HT1080 (cell line): ENCODE measurements at regions not wholly inside any gene's neighbourhood (a gene's known extent, or its start where the extent isn't known, plus 50 kb on each side); places are given as distances from the start of the nearest gene placed in this dataset.

ENCODE experiments used
- DNase-seq: peaks from one replicate; pipeline ENCODE4 v3.0.0-alpha.2; 2015; ENCODE audit warnings: low read depth

DNA sequence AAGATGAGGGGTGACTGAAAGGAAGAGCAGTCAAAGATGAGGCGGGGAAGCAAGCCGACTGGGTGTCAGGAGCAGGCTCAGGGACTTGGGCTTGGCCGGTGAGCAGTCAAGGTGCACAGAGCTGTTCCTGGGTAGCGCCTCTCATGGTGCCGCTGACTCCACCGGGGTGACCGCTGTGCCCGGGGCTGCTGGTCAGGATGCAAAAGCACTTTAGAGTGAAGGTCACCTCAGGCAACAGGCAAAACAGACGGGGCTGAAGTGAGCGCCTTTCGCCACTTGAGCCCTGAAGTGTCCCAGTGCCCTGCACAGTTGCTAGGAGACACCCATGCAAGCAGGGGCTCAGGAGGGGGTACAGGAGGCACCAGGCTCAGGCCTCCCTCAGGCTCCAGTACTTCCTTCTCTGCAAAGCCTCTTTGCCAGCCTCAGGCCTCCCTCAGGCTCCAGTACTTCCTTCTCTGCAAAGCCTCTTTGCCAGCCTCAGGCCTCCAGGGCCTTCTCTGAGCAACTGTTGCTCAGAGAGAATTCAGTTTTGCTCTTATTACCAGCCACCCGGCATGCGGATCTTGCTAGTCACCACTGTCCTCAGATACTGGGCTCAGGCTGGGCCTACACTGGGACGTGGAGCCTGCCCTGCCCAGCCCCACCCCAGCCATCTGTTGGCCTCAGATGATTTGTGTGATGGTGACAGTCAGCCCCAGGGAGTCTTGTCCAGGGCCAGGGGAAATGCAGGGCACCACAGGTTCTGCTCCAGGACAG lies 99.7 kb upstream of the IRF2BP2 start:
- no peak for DNase-seq

DNA sequence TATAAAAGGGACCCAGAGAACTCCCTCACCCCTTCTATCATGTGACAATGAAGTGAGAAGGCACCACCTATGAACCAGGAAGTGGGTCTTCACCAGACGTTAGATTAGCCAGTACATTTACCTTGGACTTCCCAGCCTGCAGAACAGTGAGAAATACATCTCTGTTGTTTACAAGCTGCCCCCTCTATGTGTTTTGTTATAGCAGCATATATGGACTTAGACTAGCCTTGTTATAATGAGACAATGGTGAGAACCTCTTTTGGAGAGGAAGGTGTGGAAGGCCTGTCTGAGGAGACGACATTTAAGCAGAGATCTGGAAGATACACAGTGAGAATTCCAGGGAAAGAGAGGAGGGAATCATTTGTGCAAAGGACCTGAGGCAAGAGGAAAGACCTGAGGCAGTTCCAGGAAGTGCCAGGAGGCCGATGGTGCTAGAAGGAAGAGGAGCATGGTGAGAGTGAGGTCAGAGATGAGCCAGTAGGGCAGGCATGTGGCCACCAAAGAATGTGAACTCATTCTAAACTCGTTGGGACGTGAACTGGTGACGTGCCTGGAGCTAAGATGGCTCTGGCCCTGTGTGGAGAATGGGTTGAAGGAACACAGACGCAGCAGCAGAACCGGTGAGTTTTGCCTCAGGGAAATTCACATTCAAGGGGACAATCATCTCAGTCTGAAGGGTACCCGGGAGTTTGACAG lies 98.9 kb upstream of the IRF2BP2 start:
- no peak for DNase-seq

DNA sequence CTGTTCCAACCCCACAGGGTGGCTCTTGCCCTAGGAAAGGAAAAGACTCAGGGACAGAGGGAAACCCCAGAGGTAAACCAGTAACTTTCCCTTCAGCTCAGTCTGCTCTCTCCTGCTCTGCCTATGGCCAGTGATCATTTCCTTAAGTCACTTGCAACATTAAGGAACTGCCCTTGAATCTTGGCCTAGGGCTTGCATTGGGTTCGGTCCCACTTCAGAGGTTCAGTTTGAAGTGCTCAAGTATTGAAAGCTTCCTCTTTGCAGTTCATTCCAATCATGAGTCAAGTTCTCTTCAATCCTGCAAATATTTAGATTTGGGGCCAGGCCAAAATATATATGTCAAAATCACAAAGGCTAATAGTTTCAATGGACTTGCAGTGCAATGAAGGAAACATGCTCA lies 97.7 kb upstream of the IRF2BP2 start:
- DNase-seq: no peak

DNA sequence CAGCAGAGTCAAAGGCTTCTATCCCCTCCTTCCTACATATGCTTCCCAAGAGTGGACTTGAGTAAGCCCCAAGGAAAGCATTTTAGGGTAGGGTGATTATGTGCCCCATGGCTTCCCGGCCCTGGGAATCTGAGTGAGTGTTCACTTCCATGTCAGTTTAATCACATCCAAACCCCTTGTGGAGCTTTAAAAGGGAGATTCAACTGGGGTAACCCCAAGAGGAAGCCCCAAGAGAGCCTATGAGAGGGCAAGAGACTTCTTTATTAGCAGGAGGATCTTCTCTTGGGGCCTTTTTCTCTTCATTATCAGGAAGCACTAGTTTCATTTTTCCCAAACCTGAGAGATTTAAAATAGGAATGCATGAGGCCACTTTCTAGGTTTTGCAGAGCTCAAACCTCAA lies 97.0 kb upstream of the IRF2BP2 start:
- DNase-seq: no peak

DNA sequence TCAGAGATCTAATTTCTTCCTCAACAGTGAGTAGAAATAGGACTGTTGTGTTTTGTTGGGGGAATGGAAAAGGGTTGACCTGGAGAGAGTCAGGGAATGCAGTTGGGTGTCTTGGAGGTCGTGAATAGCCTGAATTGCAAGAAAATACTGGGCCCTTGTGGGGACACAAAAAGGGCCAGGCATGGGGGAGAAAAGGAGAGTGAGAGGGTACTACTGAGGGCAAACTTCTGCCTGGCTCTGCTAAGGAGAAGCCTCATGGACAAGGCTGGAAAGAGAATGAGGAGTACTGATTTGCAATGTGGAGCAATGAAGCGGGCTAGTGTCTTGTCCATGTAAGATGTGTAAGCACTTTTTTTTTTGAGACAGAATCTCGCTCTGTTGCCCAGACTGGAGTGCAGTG lies 96.2 kb upstream of the IRF2BP2 start:
- no peak for DNase-seq

DNA sequence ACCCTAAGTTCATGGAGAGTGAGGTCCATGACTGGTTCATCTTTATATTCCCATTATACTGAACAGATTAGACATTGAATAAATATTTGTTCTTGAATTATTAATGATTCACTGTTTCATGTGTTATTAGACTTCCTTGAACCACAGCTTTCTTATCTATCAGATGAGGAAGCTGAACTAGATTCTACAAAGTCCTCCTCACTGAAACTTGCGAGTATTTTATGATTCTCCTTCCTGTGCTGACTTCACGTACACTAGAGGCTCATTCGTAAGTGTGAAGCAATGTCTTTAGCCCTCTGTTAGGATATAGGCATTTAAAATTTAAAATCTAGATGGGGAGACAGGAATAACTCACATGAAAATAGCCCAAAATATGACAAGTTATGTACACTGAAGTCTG lies 95.6 kb upstream of the IRF2BP2 start:
- DNase-seq: no peak

DNA sequence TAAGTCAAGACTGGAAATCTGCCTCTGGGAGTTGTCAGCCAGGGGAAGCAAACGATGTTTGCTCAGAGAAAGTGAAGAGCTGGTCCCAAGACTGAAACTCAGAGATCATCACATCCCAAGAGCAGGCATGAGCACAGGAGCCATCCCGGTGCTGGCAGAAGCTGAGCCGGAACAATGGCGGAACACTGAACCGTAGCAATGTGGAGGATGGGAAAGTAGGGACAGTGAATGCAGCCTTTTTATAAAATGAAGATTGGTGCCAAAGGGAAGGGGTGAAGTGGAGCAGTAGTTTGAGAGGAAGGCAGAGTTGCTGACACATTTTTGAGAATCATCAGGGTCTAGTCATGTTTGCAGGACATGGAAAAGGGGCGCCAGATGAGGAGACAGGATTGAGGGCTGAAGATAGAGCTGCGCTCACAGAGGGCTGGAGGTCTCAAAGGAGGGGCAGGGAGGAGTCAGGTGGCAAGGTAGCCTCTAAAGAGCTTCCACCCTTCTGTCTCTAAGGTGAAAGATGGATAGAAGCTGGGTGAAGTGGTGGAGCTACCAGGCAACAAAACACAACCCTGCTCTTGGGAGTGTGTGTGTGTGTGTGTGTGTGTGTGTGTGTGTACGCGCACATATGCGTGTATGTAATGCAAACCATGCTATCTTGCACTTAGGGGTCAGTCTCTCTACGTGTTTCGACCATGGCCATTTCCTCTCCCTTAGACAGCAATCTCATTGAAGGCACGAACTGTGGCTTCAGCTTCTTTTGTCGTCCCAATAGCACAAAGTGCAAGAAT lies 94.3 kb upstream of the IRF2BP2 start:
- no peak for DNase-seq

DNA sequence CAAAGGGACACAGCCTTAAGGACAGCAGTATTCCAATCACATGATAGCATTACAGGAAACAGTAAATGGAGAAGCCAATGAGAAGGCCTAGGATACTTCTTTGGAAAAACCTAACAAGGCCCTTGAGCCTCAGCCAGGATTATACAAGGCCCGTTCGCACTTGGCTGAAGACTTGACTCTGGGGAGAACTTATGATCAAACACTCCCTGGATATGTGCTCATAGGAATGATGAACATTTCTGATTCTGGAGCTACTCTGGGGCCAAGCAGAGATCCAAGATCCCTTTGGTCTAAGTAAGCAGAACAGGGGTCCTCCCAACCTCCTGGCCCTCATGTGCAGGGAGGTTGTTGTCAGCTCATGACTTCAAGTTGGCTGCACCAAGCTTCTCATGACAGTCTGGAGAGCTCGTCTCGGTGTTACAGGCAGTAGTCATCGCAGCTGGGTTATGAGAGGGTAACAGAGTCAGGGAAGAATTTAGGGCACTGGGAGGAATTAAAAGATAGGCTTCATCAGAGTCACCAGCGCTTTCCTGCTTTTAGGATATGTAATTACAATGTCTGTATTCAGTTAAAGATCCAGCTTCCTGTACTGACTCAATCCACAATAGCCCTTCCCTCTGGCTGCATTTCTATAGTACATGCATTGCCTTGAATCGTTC lies 92.5 kb upstream of the IRF2BP2 start:
- no peak for DNase-seq

DNA sequence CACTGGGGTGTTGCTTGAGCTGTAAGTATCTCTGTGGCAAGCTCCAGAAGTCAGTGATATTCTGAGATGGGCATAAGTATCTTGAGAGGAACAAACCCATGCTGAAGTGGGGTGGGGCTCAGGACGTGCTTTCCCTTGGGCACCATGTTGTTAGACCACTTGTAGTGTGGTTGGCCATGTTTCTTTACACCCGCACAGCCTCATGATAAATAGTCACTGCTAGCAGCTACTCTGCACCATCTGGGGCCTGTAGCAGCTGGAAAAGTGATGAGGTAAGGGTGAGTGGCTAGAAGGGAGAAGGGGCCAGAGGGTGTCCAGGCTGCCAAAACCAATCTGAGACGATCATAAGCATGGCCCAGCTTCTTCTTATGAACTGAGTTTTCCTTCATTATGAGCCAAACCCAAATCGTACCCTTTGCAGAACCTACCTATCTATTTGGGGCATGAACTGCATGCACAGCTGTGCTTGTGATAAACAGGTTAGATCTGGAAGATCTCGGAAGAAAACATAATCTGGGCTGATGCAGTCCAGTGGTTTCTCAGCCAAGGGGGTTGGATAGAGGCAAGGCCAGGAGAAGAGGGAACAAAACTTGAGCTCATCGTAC lies 91.9 kb upstream of the IRF2BP2 start:
- DNase-seq: no peak

DNA sequence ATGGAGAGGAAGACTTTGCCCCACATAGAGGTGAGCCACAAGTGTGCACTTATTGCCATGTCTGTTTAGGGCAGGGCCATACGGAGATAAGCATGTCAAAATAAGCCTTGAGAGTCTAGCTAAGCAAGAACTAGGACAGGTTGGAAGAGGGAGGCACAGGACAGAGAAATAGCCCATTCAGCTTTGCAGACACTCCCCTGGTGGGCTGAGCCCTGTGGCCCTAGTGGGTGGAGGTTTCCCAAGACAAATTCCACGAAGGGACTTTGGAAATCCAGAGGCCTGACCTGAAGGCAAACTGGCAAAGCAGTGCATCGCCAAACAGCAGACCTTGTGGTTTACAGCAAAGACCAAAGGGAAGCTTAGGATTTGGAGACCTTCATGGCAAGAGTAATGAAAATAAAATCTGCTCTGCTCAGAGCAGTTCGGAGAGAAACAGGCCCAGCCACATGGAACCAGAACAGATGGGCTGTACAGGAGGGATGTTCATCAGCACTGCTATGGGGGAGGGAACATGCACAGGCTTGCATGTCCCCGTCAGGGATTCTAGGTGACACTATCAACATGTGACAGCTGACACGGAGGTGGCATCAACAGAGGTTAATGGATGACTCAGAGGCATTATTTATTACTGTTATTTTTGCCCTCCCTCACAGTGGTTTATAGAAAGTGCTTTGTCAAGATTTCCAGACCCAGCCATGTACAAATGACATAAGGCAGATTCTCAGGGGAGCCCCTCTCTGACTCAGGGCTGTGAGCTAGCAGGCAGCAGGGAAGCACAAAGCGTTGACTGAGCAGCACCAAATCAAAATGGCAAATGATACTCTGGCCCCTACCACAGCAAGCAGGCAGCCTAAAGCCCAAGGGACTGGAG lies 90.1 kb upstream of the IRF2BP2 start:
- DNase-seq: peak; percentile 39

DNA sequence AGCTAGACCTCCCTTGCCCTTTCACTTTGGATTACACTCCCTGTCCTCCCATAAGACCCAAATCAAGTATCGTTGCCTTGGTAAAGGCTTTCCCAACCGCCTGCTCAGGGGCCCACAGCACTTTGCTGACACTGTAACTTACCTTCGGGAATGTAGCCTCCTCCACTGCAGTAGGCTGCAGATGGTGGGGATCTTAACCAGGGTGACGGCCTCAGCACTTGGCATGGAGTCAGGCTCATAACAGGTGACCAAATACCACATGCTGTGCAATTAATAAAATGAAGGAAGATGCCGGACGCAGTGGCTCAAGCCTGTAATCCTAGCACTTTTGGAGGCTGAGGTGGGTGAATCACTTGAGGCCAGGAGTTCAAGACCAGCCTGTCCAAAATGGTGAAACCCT lies 88.7 kb upstream of the IRF2BP2 start:
- DNase-seq: no peak

DNA sequence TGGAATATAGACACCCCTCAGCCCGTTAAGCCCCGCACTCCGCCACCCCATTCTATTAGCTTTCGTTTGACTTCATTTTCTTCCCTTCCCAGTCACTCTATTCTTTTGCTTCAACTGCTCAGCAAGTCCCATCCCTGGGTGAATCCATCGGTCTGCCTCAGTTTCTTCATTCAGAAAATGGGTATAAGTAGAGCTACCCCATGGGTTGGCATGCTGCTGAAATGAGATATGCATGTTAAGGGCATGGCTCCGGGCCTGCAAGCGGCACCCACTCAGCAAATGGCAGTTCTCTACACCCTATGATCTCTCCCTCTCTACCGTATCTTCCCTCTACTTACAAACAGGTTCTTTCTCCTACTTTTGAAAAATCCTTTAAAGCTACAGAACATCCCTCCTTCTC lies 87.8 kb upstream of the IRF2BP2 start:
- no peak for DNase-seq

DNA sequence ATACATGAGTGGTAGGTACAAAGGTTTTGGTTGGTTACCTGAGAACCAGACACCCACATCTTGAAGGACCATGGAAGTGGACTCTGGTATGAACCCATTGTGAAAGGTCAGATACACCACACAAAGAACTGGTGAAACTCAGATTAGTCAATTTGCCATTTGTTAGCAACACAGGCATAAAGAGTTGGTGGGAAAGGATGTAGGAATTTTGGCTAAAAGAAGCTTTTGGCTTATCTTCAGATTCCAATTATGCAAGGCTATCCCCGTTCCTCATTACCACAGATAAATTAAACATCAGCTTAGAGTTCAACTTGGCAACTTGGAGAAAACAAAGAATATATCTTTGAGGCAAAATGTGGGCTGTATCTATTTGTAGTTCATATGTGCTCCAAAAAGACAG lies 87.0 kb upstream of the IRF2BP2 start:
- DNase-seq: no peak

DNA sequence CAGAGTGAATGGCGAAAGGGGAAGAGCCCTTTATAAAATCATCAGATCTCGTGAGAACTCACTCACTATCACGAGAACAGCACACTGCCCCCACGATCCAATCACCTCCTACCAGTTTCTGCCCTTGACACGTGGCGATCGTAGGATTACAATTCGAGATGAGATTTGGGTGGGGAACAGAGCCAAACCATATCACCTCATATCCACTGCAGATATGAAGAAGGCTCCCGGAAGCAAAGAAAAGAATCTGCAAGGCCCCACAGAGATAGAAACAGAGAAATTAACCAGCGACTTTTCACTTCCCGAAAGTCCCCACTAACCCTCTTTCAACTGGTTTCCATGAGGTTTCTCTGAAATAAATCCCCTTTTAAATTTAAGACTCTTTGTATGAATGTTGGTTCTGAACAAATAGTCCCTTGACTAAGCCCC lies 86.2 kb upstream of the IRF2BP2 start:
- no peak for DNase-seq

DNA sequence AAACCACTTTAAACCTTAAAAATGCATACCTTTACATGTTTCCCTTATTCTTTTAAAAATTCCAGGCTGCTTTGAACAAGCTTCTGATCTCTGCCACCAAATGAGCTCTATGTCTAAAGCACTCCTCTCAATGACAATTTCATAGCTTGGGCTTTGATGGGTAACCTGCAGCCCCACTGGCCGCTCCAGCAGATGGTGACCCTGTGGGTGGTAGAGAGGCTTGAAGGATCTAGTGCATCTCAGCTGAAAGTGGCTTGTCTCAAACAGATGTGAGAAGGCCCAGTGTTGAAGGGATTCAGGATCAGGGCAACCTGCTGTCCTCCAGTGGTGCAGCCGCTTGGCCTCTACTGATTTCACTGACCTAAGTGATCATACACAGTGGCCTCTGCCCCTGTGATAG lies 84.7 kb upstream of the IRF2BP2 start:
- DNase-seq: no peak

DNA sequence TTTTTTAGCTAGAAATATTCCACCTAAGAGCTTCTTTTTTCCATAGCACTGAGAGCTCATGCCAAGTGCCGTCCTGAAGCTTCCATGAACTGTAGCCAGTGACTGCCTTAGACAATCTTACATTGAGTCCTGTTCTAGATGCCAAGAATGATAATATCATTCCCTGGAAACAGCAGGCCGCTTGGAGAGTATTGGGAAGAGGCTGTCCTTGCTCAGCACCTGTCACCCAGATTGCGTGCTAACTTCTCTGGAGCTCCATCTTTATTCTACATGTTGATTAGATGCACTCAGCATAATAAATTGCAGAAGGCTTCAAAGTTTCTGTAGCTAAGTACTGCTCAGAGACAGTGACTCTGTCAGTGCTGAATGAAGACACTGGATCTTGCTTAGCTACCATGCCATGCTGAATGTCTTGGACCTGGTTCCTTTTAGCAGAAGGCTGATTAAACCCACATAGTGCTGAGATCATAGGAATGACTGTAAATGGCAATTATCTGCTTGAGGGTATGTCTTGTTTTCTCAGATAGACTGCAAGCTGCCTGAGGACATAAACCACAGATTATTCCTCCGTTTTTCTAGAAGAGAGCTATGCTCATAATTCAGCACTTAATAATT lies 83.1 kb upstream of the IRF2BP2 start:
- DNase-seq: no peak

DNA sequence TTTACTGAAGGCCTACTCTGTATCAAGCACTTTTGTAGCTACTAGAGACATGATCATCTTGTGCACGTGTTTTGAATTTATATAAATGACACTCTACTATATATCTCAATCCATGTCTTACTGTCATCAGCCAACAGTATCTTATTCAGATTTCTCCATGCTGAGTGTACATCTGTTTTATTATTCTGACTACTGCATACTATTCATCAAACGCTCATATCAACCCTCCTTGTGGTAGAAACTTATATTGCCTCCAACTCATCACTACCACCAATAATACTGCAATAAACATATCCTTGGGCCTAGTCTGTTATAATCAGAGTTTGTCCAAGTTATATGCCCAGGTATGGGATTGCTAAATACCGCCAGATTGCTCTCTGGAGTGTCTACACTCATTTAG lies 81.6 kb upstream of the IRF2BP2 start:
- peak; percentile 36 for DNase-seq

DNA sequence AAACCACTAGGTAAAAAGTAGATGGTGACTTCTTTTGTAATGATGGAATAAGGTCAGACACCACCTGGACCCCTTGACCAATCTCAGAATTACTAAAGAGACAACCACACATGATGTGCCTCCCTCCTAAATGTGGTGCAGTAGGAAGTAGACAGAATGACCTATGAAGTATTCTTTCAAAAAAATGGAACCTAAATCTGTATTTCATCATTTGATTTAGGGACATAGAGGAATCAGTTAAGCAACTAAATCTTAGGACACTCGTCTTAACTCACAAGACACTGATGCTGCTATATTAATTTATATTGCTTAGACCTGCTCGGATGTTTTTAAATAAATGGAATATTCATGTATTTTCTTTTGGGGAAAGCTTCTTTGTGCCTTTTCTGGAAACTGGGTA lies 80.9 kb upstream of the IRF2BP2 start:
- DNase-seq: no peak

DNA sequence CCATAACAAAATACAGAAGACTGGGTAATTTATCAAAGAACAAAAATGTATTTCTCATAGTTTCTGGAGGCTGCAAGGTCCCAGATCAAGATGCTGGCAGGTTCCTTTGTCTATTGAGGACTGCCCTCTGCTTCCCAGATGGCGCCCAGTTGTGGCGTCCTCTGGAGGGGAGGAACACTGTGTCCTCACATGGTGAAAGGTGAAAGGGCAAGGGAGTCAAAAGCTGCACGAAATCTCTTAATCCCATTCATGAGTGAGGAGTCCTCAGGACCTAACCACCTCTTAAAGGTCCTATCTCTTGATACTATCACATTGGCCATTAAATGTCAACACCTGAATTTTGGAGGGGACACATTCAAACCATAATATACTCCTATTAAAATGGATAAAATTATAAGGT lies 79.3 kb upstream of the IRF2BP2 start:
- DNase-seq: no peak

DNA sequence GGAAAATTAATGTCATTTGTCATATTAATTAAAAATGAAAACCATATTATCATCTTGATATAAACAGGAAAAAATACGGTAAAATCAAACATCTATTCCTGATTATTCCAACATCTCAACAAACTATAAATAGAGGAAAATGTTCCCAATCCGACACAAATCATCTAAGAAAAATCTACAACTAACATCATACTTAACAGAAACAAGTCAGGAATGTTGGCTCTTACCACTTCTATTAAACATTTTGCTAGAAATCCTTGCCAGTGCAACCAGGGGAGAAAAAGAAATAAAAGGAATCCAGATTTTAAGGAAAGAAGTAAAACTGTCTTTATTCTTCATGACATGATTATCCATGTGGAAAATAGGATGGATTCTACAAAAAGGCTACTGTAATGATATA lies 77.0 kb upstream of the IRF2BP2 start:
- DNase-seq: no peak
